ENCODE measurements at regions not wholly inside any gene's neighbourhood (a gene's known extent, or its start where the extent isn't known, plus 50 kb on each side); places are given as distances from the start of the nearest gene placed in this dataset.

- no peak for TF ChIP-seq CTCF (IDR thresholded peaks at IDR 0.05)
- TF ChIP-seq POLR2A (IDR thresholded peaks at IDR 0.05): no peak
- 73 to 92% (median 81%) methylated on average over 1 of the region's 1 CpG for WGBS, 4 donors
- ATAC-seq (no peak), DNase-seq (no peak)
- intact Hi-C loops (cut with DNase I): no loop called here
- H3K4me3 ChIP-seq: no peak overlapping the region
- no peaks in the 10 kb centered on the region for H3K27me3 ChIP-seq
- H3K4me1 ChIP-seq: no peaks in the 10 kb centered on the region
- H3K27ac ChIP-seq: no peak overlapping the region
- H3K9me3 ChIP-seq: no peaks in the 10 kb centered on the region
- no peaks in the 10 kb centered on the region for H3K36me3 ChIP-seq
Measured at GRCh38 chr12:66932126-66932525, 253.2 kb upstream of the GRIP1 start.

- H3K9me3 ChIP-seq: no peaks in the 10 kb centered on the region
- TF ChIP-seq CTCF (IDR thresholded peaks at IDR 0.05) (no peak), POLR2A (IDR thresholded peaks at IDR 0.05) (no peak)
- ATAC-seq (no peak), DNase-seq (no peak)
- no peak overlapping the region for H3K27ac ChIP-seq
- 55 to 66% (median 64%) methylated on average over 5 of the region's 5 CpGs for WGBS, 4 donors
- no peaks in the 10 kb centered on the region for H3K4me1 ChIP-seq
- H3K4me3 ChIP-seq: no peak overlapping the region
- intact Hi-C loops (cut with DNase I): no loop called here
- H3K27me3 ChIP-seq: no peaks in the 10 kb centered on the region
- H3K36me3 ChIP-seq: no peaks in the 10 kb centered on the region
Measured at GRCh38 chr12:66934302-66935062, 255.6 kb upstream of the GRIP1 start.

- Histone ChIP-seq H3K27me3 (no peaks in the 10 kb centered on the region), H3K4me1 (no peaks in the 10 kb centered on the region), H3K36me3 (no peaks in the 10 kb centered on the region), H3K27ac (no peak overlapping the region), H3K4me3 (no peak overlapping the region), H3K9me3 (no peaks in the 10 kb centered on the region)
- intact Hi-C loops (cut with DNase I): no loop called here
- ATAC-seq: no peak
- 69 to 89% (median 80%) methylated on average over 1 of the region's 1 CpG for WGBS, 4 donors
- no peak for DNase-seq
- no peak for TF ChIP-seq POLR2A (IDR thresholded peaks at IDR 0.05)
- no peak for TF ChIP-seq CTCF (IDR thresholded peaks at IDR 0.05)
Measured at GRCh38 chr12:66941150-66941549, 262.3 kb upstream of the GRIP1 start.

- DNase-seq (no peak), ATAC-seq (no peak)
- TF ChIP-seq POLR2A (IDR thresholded peaks at IDR 0.05) (no peak), CTCF (IDR thresholded peaks at IDR 0.05) (no peak)
- H3K27ac ChIP-seq: no peak overlapping the region
- H3K36me3 ChIP-seq: no peaks in the 10 kb centered on the region
- WGBS, 4 donors: 65 to 82% (median 77%) methylated on average over 8 of the region's 8 CpGs
- H3K4me3 ChIP-seq: no peak overlapping the region
- no peaks in the 10 kb centered on the region for H3K9me3 ChIP-seq
- H3K4me1 ChIP-seq: no peaks in the 10 kb centered on the region
- intact Hi-C loops (cut with DNase I): no loop called here
- no peaks in the 10 kb centered on the region for H3K27me3 ChIP-seq
Measured at GRCh38 chr12:66942741-66943465, 264.0 kb upstream of the GRIP1 start.
